ENCODE measurements at regions not wholly inside any gene's neighbourhood (a gene's known extent, or its start where the extent isn't known, plus 50 kb on each side); places are given as distances from the start of the nearest gene placed in this dataset.

DNA sequence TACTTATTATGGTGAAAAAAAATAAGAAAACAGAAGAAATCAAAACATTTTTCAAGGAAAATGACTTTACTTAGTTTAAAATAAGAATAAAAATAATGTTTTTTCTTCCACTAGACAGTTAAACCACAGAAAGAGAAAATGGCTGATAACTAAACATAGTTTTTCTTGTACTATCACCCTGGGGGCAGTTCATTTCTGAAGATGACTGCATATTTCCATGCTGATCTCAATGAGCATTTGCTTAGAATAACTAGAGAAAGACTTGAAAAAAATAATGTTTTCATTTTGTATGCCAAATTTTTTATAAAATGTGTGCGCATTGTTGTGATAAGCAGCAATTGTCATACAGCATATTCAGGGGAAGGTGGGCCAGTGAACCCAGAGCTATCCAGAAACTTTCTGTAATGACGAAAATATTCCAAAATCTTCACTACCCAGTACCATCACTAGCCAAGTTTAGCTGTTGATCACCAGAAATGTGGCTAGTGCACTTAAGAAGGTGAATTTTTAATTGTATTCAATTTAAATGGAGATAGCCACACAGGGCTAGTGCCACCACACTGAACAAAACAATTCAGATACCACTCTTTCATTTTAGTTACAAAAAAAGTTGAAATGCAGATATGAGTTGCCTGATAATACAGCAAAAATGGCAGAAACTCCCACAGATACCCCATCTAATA lies 513.4 kb upstream of the NETO1 start:
- Histone ChIP-seq H3K27me3 (ENCODE audit: control insufficient read depth, insufficient read depth, low read length) (no peaks in the 10 kb centered on the region), H3K9me3 (ENCODE audit: control insufficient read depth, insufficient read depth, low read depth, low read length) (no peaks in the 10 kb centered on the region), H3K36me3 (ENCODE audit: control insufficient read depth, insufficient read depth, low read length) (no peaks in the 10 kb centered on the region), H3K79me2 (ENCODE audit: control insufficient read depth, insufficient read depth, low read length) (no peaks in the 10 kb centered on the region), H2AFZ (ENCODE audit: low read length) (no peak overlapping the region), H3K4me2 (ENCODE audit: extremely low read depth, insufficient read depth, low read length) (no peak overlapping the region), H3K9ac (ENCODE audit: insufficient read depth, low read length) (no peak overlapping the region), H3K27ac (ENCODE audit: insufficient read depth, low read length) (no peak overlapping the region), H3K4me1 (ENCODE audit: control insufficient read depth, extremely low read depth, insufficient read depth, low read length) (no peaks in the 10 kb centered on the region), H4K20me1 (ENCODE audit: control insufficient read depth, extremely low read depth, insufficient read depth, low read length) (no peaks in the 10 kb centered on the region), H3K4me3 (replicated peaks in 1 of 4; ENCODE audit: control extremely low read depth in 1 of 4, insufficient read depth in 1 of 4, low read depth in 3 of 4, low read length in 4 of 4) (no peak overlapping the region)
- DNase-seq (ENCODE audit: low read depth in 2 of 2), result peak in 1 of 2 donors; percentile 44
- TF ChIP-seq, protein P1, sequence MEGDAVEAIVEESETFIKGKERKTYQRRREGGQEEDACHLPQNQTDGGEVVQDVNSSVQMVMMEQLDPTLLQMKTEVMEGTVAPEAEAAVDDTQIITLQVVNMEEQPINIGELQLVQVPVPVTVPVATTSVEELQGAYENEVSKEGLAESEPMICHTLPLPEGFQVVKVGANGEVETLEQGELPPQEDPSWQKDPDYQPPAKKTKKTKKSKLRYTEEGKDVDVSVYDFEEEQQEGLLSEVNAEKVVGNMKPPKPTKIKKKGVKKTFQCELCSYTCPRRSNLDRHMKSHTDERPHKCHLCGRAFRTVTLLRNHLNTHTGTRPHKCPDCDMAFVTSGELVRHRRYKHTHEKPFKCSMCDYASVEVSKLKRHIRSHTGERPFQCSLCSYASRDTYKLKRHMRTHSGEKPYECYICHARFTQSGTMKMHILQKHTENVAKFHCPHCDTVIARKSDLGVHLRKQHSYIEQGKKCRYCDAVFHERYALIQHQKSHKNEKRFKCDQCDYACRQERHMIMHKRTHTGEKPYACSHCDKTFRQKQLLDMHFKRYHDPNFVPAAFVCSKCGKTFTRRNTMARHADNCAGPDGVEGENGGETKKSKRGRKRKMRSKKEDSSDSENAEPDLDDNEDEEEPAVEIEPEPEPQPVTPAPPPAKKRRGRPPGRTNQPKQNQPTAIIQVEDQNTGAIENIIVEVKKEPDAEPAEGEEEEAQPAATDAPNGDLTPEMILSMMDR (conservative IDR thresholded peaks at IDR 0.05 in 1 of 2, IDR thresholded peaks at IDR 0.05 in 1 of 2; ENCODE audit: low read depth in 1 of 2, low read length in 2 of 2), result no peak
- TF ChIP-seq EZH2 (IDR thresholded peaks at IDR 0.05; ENCODE audit: low read length, missing control alignments), result no peak

DNA sequence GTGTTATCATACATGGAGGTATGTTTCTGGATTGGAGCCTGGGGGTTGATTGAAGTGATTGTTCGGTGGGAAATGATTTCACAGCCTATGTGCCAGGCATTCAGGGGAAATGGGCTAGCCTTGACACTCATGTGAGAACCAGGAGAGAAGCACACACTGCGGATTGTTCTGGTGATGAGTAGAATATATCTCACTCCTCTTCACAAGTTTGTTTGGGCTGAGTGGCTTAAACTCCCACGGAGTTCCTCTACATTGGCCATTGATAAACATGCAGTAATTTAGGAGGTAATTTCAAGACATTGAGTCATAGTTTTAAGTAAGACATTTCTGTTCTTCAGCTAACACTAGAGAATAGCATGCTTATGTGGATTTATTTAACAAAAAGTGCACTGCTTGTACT lies 498.9 kb upstream of the NETO1 start:
- Histone ChIP-seq H3K27ac (ENCODE audit: insufficient read depth, low read length) (no peak overlapping the region), H3K9me3 (ENCODE audit: control insufficient read depth, insufficient read depth, low read depth, low read length) (no peaks in the 10 kb centered on the region), H3K36me3 (ENCODE audit: control insufficient read depth, insufficient read depth, low read length) (no peaks in the 10 kb centered on the region), H4K20me1 (ENCODE audit: control insufficient read depth, extremely low read depth, insufficient read depth, low read length) (no peaks in the 10 kb centered on the region), H3K4me1 (ENCODE audit: control insufficient read depth, extremely low read depth, insufficient read depth, low read length) (no peaks in the 10 kb centered on the region), H3K4me3 (replicated peaks in 1 of 4; ENCODE audit: control extremely low read depth in 1 of 4, insufficient read depth in 1 of 4, low read depth in 3 of 4, low read length in 4 of 4) (no peak overlapping the region), H3K27me3 (ENCODE audit: control insufficient read depth, insufficient read depth, low read length) (no peaks in the 10 kb centered on the region), H3K9ac (ENCODE audit: insufficient read depth, low read length) (no peak overlapping the region), H3K4me2 (ENCODE audit: extremely low read depth, insufficient read depth, low read length) (no peak overlapping the region), H2AFZ (ENCODE audit: low read length) (no peak overlapping the region), H3K79me2 (ENCODE audit: control insufficient read depth, insufficient read depth, low read length) (no peaks in the 10 kb centered on the region)
- TF ChIP-seq, protein P1 (conservative IDR thresholded peaks at IDR 0.05 in 1 of 2, IDR thresholded peaks at IDR 0.05 in 1 of 2; ENCODE audit: low read depth in 1 of 2, low read length in 2 of 2), result no peak
- TF ChIP-seq EZH2 (IDR thresholded peaks at IDR 0.05; ENCODE audit: low read length, missing control alignments), result no peak
- DNase-seq (ENCODE audit: low read depth in 2 of 2), result peak in 1 of 2 donors; percentile 64

- DNase-seq (ENCODE audit: low read depth in 2 of 2), result peak; percentile 60 to 93
- no peak overlapping the region for H2AFZ ChIP-seq (ENCODE audit: low read length)
- no peak overlapping the region for H3K9ac ChIP-seq (ENCODE audit: insufficient read depth, low read length)
- H3K9me3 ChIP-seq (ENCODE audit: control insufficient read depth, insufficient read depth, low read depth, low read length), result no peaks in the 10 kb centered on the region
- no peaks in the 10 kb centered on the region for H3K36me3 ChIP-seq (ENCODE audit: control insufficient read depth, insufficient read depth, low read length)
- H3K79me2 ChIP-seq (ENCODE audit: control insufficient read depth, insufficient read depth, low read length), result no peaks in the 10 kb centered on the region
- H3K4me2 ChIP-seq (ENCODE audit: extremely low read depth, insufficient read depth, low read length), result no peak overlapping the region
- no peak overlapping the region for H3K4me3 ChIP-seq (replicated peaks in 1 of 4; ENCODE audit: control extremely low read depth in 1 of 4, insufficient read depth in 1 of 4, low read depth in 3 of 4, low read length in 4 of 4)
- H3K27ac ChIP-seq (ENCODE audit: insufficient read depth, low read length), result no peak overlapping the region
- H3K4me1 ChIP-seq (ENCODE audit: control insufficient read depth, extremely low read depth, insufficient read depth, low read length), result no peaks in the 10 kb centered on the region
- H4K20me1 ChIP-seq (ENCODE audit: control insufficient read depth, extremely low read depth, insufficient read depth, low read length), result no peaks in the 10 kb centered on the region
- H3K27me3 ChIP-seq (ENCODE audit: control insufficient read depth, insufficient read depth, low read length), result no peaks in the 10 kb centered on the region
- no peak for TF ChIP-seq EZH2 (IDR thresholded peaks at IDR 0.05; ENCODE audit: low read length, missing control alignments)
- TF ChIP-seq, protein P1 (conservative IDR thresholded peaks at IDR 0.05 in 1 of 2, IDR thresholded peaks at IDR 0.05 in 1 of 2; ENCODE audit: low read depth in 1 of 2, low read length in 2 of 2), result no peak
Measured at GRCh38 chr18:73365018-73365417, 497.2 kb upstream of the NETO1 start.

Measured in fibroblast of lung (primary cell).